Epithelial cell of esophagus (primary cell): ENCODE measurements at regions not wholly inside any gene's neighbourhood (a gene's known extent, or its start where the extent isn't known, plus 50 kb on each side); places are given as distances from the start of the nearest gene placed in this dataset.
"Not testable (repeated sequence)": the region's sequence is repeated elsewhere in the genome, so short reads cannot be mapped to it uniquely, and the experiment has no call there.

Experiments
- DNase-seq: peaks from one replicate; pipeline ENCODE4 v3.0.0; 2010; ENCODE audit warnings: low read depth
- H3K4me3 ChIP-seq: 2 replicates; pipeline ENCODE4 v1.5.1; 2011; ENCODE audit warnings: mild to moderate bottlenecking, low read length, control low read depth
- CTCF ChIP-seq: IDR thresholded peaks from 2 replicates; pipeline ENCODE4 v1.5.1; 2011; ENCODE audit warnings: low read depth, mild to moderate bottlenecking, low read length, control low read depth, inconsistent platforms; ENCODE audit not compliant: insufficient read depth; ENCODE audit errors: missing control alignments

DNA sequence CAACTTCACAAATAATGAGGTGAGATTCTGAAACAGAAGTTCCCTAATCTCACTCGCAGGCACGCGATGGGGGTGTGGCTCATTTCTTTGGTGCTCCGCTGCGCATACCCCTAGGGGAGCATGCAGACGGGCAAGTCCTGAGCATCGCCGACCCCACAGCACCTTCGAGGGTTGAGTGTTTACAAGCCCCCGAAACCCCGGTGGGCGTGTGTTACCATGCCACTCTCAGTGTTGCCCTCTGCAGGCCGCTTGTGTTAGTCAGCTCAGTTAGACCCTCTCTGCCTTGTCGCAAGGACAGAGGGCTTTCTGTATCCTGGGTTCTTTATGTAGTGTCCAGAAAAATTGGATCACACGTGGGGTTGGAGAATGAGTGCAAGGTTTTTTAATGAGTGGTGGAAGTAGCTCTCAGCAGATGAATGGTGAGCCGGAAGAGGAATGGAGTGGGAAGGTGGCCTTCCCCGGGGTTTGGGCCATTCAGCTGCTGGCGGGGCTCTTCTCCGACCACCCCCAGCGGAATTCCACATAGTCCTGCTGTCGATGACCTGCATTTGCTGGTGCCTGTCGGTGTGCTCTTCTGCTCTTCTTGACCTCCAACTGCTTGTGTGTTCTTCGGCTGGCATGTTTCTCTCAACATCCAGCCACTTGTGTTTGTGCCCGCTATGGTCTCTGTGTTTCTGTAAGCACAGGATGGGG, 191.3 kb downstream of the RPRM start:
- no peak overlapping the region for H3K4me3 ChIP-seq
- peak; percentile 15 for DNase-seq
- peak; percentile 34 for TF ChIP-seq CTCF

DNA sequence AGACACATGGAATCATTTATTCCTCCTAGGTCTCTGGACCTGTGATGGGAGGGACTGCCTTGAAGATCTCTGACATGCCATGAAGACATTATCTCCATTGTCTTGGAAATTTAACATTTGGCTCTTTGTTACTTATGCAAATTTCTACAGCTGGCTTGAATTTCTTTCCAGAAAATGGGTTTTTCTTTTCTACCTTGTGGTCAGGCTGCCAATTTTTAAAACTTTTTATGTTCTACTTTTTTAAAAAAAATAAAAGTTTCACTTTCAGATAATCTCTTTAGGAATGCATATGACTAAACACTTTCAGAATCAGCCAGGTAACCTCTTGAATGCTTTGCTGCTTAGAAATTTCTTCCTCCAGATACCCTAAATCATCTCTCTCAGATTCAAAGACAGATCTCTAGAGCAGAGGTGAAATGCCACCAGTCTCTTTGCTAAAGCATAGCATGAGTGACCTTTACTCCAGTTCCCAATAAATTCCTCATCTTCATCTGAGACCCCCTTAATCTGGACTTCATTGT, 209.6 kb downstream of the RPRM start:
- no peak for TF ChIP-seq CTCF
- no peak for DNase-seq
- no peak overlapping the region for H3K4me3 ChIP-seq

DNA sequence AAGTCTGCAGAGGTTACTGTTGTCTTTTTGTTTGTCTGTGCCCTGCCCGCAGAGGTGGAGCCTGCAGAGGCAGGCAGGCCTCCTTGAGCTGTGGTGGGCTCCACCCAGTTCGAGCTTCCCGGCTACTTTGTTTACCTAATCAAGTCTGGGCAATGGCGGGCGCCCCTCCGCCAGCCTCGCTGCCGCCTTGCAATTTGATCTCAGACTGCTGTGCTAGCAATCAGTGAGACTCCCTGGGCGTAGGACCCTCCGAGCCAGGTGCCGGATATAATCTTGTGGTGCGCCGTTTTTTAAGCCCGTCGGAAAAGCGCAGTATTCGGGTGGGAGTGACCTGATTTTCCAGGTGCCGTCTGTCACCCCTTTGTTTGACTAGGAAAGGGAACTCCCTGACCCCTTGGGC, 221.7 kb downstream of the RPRM start:
- DNase-seq, H3K4me3 ChIP-seq: not testable (repeated sequence)

DNA sequence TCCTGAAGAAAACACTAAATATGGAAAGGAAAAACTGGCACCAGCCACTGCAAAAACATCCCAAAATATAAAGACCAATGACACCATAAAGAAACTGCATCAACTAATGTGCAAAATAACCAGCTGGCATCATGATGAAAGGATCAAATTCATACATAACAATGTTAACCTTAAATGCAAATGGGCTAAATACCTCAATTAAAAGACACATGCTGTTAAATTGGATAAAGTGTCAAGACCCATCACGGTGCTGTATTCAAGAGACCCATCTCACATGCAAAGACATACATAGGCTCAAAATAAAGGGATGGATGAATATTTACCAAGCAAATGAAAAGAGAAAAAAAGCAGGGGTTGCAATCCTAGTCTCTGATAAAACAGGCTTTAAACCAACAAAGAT, 231.9 kb downstream of the RPRM start:
- not testable (repeated sequence) for DNase-seq, H3K4me3 ChIP-seq

DNA sequence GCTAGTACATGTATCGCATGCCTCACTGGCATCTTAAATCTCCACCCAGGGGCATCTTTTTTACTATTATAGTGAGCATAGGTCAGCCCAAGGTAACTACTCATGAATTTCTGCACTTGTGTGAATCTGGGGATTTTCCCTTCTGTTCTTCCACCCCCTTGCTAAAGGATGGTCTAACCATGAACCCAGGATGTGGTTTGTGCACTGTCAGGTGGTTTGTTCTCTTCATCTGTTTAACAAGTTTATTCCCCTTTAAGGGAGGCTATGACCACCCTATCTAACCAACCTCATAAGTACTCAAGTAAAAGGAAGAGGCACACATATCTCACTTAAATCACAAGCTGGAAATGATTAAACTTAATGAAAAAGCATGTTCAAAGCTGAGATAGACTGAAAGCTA, 243.0 kb downstream of the RPRM start:
- no peak for DNase-seq
- no peak for TF ChIP-seq CTCF
- H3K4me3 ChIP-seq: no peak overlapping the region

GRCh38 chr2:153232464-153232863, 246.1 kb downstream of the RPRM start:
- no peak for TF ChIP-seq CTCF

DNA sequence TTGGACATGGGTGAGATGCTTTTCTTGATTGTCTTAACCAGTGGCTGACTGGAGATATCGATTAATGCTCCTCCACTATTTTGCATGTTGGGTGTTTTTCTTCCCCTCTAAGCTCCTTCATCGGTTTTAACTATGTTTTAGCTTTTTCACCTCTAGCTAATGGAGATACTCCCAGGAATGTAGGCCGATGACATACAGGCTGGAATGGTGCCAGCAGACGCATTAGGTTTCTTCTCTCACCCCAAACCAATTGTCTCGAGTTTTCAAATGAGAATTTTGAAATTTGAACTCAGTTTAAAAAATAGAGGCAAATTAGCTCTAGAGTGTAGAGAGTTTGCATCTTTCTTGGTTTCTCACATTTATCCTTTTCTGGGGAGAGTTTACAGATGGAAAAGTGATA, 247.6 kb downstream of the RPRM start:
- DNase-seq: peak; percentile 16
- TF ChIP-seq CTCF: no peak
- H3K4me3 ChIP-seq: no peak overlapping the region

More at GRCh38 chr2:153232464-153232863, 246.1 kb downstream of the RPRM start:
- H3K4me3 ChIP-seq: no peak overlapping the region
- DNase-seq: peak; percentile 49

DNA sequence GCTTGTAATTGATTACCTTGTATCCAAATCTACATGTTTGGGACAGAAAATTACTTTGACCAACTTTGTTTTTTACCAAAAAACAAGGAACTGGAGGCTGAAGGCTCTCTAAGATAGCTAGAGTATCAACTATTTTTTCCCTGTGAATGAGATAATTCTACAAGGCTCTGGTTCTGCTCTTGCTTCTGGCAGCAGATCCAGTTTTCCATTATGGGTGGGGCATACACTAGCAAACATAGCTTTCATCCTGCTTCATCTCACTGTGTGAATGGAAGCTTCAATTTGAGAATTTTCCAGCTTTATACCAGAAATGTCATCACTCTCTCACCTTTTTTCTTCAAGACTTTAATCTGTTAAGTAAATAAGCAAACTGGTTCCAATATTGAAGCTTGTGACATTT, 249.7 kb downstream of the RPRM start:
- H3K4me3 ChIP-seq: no peak overlapping the region
- DNase-seq: no peak
- TF ChIP-seq CTCF: no peak
